HL-60 (cell line): ENCODE measurements at regions not wholly inside any gene's neighbourhood (a gene's known extent, or its start where the extent isn't known, plus 50 kb on each side); places are given as distances from the start of the nearest gene placed in this dataset.

Experiments
- REST ChIP-seq: IDR thresholded peaks from 2 replicates; pipeline ENCODE4 v1.6.1; 2012; ENCODE audit warnings: low read depth; ENCODE audit not compliant: insufficient replicate concordance
- TF ChIP-seq, protein P1 (sequence below): IDR thresholded peaks from one replicate; pipeline ENCODE4 v1.5.1; 2011; ENCODE audit warnings: low read length, control low read depth, inconsistent platforms; ENCODE audit not compliant: insufficient read depth

DNA sequence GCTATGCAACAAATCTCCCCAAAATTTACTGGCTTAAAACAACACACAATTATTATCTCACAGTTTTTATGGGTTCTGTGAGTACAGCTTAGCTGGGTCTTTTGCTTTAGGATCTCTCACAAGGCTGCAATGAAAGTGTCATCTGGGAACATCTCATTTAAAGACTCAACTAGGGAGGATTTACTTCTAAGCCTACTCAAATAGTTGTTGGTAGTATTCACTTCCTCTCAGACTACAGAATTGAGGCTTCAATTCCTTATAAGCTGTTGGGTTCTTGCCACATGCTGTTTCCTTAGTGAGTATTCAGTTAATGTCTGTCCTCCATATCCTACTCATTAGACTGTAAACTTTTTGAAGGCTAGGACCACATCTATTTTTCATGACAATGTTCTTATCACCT is 72.3 kb downstream of the MDH1 start:
- TF ChIP-seq, protein P1, sequence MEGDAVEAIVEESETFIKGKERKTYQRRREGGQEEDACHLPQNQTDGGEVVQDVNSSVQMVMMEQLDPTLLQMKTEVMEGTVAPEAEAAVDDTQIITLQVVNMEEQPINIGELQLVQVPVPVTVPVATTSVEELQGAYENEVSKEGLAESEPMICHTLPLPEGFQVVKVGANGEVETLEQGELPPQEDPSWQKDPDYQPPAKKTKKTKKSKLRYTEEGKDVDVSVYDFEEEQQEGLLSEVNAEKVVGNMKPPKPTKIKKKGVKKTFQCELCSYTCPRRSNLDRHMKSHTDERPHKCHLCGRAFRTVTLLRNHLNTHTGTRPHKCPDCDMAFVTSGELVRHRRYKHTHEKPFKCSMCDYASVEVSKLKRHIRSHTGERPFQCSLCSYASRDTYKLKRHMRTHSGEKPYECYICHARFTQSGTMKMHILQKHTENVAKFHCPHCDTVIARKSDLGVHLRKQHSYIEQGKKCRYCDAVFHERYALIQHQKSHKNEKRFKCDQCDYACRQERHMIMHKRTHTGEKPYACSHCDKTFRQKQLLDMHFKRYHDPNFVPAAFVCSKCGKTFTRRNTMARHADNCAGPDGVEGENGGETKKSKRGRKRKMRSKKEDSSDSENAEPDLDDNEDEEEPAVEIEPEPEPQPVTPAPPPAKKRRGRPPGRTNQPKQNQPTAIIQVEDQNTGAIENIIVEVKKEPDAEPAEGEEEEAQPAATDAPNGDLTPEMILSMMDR = no peak
- no peak for TF ChIP-seq REST
